Uterus (tissue), 2 donors: ENCODE measurements at regions not wholly inside any gene's neighbourhood (a gene's known extent, or its start where the extent isn't known, plus 50 kb on each side); places are given as distances from the start of the nearest gene placed in this dataset.

ENCODE experiments used
- CTCF ChIP-seq, 4 experiments: fragments of 200-600 bp in 2 of 4; fragments of 450-650 bp in 2 of 4; sonication (generic) in 2 of 4; IDR thresholded peaks; one replicate each; pipeline ENCODE4 v1.5.1; 2016 to 2019; ENCODE audit warnings: antibody characterized with exemption in 4 of 4, mild to moderate bottlenecking in 2 of 4, moderate library complexity in 1 of 4
- POLR2A ChIP-seq, 2 donors: fragments of 450-650 bp; IDR thresholded peaks; one replicate each; pipeline ENCODE4 v1.6.1; 2016; ENCODE audit warnings: antibody characterized with exemption in 2 of 2, mild to moderate bottlenecking in 1 of 2, moderate library complexity in 1 of 2

DNA sequence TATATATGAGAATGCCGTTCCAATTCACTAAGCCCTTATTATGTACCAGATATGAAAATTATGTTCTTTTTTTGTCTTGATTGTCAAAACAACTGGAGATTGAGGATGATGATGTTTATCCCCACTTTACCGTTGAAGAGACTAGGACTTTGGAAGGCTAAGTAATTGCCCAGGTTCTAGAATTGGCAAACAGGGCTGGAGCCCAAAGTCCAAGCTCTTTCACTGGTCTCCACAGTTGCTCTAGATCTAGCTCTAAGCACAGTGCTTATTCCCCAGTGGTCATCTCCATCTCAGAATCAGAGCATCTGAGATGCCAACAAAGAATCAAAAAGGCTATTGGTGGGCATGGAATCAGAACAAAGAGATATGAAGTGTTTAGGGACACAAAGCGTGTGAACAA lies 215.3 kb upstream of the FOXA2 start:
- no peak for TF ChIP-seq CTCF (IDR thresholded peaks at IDR 0.05)
- TF ChIP-seq POLR2A (IDR thresholded peaks at IDR 0.05), result no peak
